Fibroblast of lung (primary cell): ENCODE measurements at regions not wholly inside any gene's neighbourhood (a gene's known extent, or its start where the extent isn't known, plus 50 kb on each side); places are given as distances from the start of the nearest gene placed in this dataset.

ENCODE experiments used
- CTCF ChIP-seq, 2 donors: IDR thresholded peaks in 1 of 2; conservative IDR thresholded peaks in 1 of 2; 1 replicate in 1 of 2; 2 replicates in 1 of 2; pipeline ENCODE4 v1.5.1; 2011 to 2012; ENCODE audit warnings: low read length in 2 of 2, control low read depth in 1 of 2, inconsistent platforms in 1 of 2, low read depth in 1 of 2, mild to moderate bottlenecking in 1 of 2
- EZH2 ChIP-seq: IDR thresholded peaks from 2 replicates; pipeline ENCODE4 v1.5.1; 2012; ENCODE audit warnings: low read length, control low read depth, mild to moderate bottlenecking; ENCODE audit errors: missing control alignments

- TF ChIP-seq CTCF (conservative IDR thresholded peaks at IDR 0.05 in 1 of 2, IDR thresholded peaks at IDR 0.05 in 1 of 2; ENCODE audit: low read depth in 1 of 2, low read length in 2 of 2) (no peak), EZH2 (no peak)
Observed at GRCh38 chr7:41007351-41007751, 695.5 kb downstream of the INHBA start.
